Mesothelial cell of epicardium (in vitro differentiated cells): ENCODE measurements at regions not wholly inside any gene's neighbourhood (a gene's known extent, or its start where the extent isn't known, plus 50 kb on each side); places are given as distances from the start of the nearest gene placed in this dataset.

Source experiments
- DNase-seq, 2 experiments: peaks; one replicate each; pipeline ENCODE4 v3.0.0; 2021; ENCODE audit warnings: low spot score in 2 of 2; ENCODE audit not compliant: unreplicated experiment in 2 of 2
- H3K27ac Mint-ChIP-seq: 2 replicates; pipeline ENCODE4 v1.8.0; 2021; ENCODE audit warnings: mixed read lengths
- H3K27me3 Mint-ChIP-seq: 2 replicates; pipeline ENCODE4 v1.8.0; 2021; ENCODE audit warnings: low read depth, mixed read lengths
- H3K36me3 Mint-ChIP-seq: 2 replicates; pipeline ENCODE4 v1.8.0; 2021; ENCODE audit warnings: mixed read lengths
- H3K4me1 Mint-ChIP-seq: 2 replicates; pipeline ENCODE4 v1.8.0; 2021; ENCODE audit warnings: mixed read lengths
- H3K4me3 Mint-ChIP-seq: 2 replicates; pipeline ENCODE4 v1.8.0; 2021; ENCODE audit warnings: mild to moderate bottlenecking, moderate library complexity, mixed read lengths
- H3K9me3 Mint-ChIP-seq: 2 replicates; pipeline ENCODE4 v1.8.0; 2021; ENCODE audit warnings: mixed read lengths
- CTCF ChIP-seq: fragments of 200-600 bp; sonication (generic); IDR thresholded peaks from one replicate; pipeline ENCODE4 v1.5.0; 2021; ENCODE audit warnings: antibody characterized with exemption; ENCODE audit not compliant: unreplicated experiment

DNA sequence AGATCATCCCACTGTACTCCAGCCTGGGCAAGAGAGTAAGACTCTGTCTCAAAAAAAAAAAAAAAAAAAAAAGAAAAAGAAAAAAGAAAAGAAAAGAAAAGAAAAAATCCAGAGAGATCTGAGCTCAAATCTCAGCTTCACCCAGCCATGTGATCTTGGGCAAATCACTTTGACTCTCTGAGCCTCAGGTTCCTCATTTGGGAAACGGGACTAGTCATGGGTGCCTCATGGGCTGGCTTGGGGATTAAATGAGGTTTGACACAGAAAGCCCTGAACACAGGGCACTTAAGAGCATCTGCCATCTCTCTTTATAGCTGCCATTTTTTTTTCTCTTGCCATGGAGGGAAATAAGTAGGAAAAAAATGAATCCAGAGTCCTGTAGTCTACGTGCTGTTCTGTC is 86.2 kb upstream of the MYL2 start:
- H3K27me3 Mint-ChIP-seq = peaks cover 51% of the 10 kb centered on the region
- no peaks in the 10 kb centered on the region for H3K36me3 Mint-ChIP-seq
- peaks cover 9% of the 10 kb centered on the region for H3K9me3 Mint-ChIP-seq
- H3K4me1 Mint-ChIP-seq = no peaks in the 10 kb centered on the region
- TF ChIP-seq CTCF = no peak
- no peak for DNase-seq
- no peak overlapping the region for H3K27ac Mint-ChIP-seq
- H3K4me3 Mint-ChIP-seq = no peak overlapping the region

DNA sequence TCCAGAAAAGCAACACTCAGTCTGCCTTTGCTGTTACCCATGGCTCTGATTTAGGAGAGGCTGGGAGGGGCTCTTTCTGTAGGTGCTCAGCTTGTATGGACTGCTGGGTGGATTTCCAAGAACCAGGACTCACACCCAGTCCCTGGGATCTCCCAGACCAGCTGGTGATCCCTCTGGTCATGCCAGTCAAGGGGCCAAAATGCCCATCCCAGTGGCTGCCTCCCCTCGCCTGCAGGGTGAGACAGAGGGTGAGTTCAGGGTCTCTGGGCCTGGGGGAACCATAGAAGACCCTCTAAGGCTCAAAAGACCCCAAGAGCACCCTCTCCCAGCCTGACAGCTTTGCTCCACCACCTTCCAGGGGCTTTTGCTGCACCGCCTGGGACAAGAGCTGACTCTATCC is 78.6 kb upstream of the MYL2 start:
- peaks cover 16% of the 10 kb centered on the region for H3K9me3 Mint-ChIP-seq
- no peak overlapping the region for H3K27ac Mint-ChIP-seq
- peaks cover 14% of the 10 kb centered on the region for H3K27me3 Mint-ChIP-seq
- H3K4me1 Mint-ChIP-seq = no peaks in the 10 kb centered on the region
- H3K4me3 Mint-ChIP-seq = no peak overlapping the region
- no peak for DNase-seq
- TF ChIP-seq CTCF = no peak
- H3K36me3 Mint-ChIP-seq = no peaks in the 10 kb centered on the region

- no peak for DNase-seq
- H3K4me1 Mint-ChIP-seq = no peaks in the 10 kb centered on the region
- no peak overlapping the region for H3K27ac Mint-ChIP-seq
- peaks cover 7% of the 10 kb centered on the region for H3K27me3 Mint-ChIP-seq
- H3K9me3 Mint-ChIP-seq = peaks cover 16% of the 10 kb centered on the region
- no peaks in the 10 kb centered on the region for H3K36me3 Mint-ChIP-seq
- TF ChIP-seq CTCF = no peak
- no peak overlapping the region for H3K4me3 Mint-ChIP-seq
Measured at GRCh38 chr12:110998165-110998564, 77.8 kb upstream of the MYL2 start.

DNA sequence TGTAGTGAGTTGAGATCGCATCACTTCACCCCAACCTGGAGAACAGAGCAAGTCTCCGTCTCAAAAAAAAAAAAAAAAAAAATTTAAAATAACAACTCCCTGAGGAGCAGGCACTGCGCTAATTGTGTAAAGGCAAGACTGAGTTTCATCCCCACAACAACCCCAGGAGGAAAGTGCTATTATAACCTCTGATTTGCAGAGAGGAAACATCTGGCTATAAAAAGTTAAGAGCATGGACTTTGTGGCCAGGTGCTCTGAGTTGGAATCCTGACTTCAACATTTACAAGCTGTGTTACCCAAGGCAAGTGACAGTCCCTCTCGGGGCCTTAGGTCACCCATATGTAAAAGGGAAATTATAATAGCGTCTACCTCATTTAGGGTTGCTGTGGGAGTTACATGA is 76.0 kb upstream of the MYL2 start:
- no peak for DNase-seq
- H3K36me3 Mint-ChIP-seq = no peaks in the 10 kb centered on the region
- peaks cover 16% of the 10 kb centered on the region for H3K9me3 Mint-ChIP-seq
- no peak overlapping the region for H3K27ac Mint-ChIP-seq
- H3K4me1 Mint-ChIP-seq = peaks cover 3% of the 10 kb centered on the region
- H3K4me3 Mint-ChIP-seq = no peak overlapping the region
- peaks cover 2% of the 10 kb centered on the region for H3K27me3 Mint-ChIP-seq
- no peak for TF ChIP-seq CTCF

- Mint-ChIP-seq H3K27ac (no peak overlapping the region), H3K9me3 (peaks cover 16% of the 10 kb centered on the region), H3K4me1 (peaks cover 3% of the 10 kb centered on the region), H3K4me3 (no peak overlapping the region), H3K27me3 (peaks cover 2% of the 10 kb centered on the region), H3K36me3 (no peaks in the 10 kb centered on the region)
- no peak for TF ChIP-seq CTCF
- no peak for DNase-seq
Measured at GRCh38 chr12:110995615-110996014, 75.2 kb upstream of the MYL2 start.

DNA sequence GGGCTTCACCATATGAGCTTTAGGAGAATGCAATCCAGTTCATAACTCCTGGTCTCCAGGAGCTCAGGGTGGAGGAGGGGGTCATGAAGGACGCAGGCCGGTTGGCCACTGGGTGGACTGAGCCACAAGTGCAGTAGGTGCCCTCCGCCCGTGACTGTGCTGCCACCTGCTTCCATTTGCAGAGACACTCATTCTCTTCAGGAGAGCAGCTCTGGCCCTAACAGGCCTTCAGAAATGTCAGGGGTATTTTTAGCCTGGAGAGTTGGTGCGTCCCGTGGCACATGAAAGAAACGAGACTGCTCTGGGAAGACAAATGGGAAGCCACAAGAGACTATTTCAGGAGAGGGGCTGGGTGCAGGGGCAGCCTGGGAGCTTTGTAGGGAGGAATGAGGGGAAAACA is 74.6 kb upstream of the MYL2 start:
- DNase-seq = no peak
- no peak for TF ChIP-seq CTCF

More for the DNA sequence above, 74.6 kb upstream of the MYL2 start:
- no peaks in the 10 kb centered on the region for H3K36me3 Mint-ChIP-seq
- H3K27me3 Mint-ChIP-seq = peaks cover 6% of the 10 kb centered on the region
- H3K4me3 Mint-ChIP-seq = no peak overlapping the region
- peaks cover 3% of the 10 kb centered on the region for H3K4me1 Mint-ChIP-seq
- H3K27ac Mint-ChIP-seq = no peak overlapping the region
- H3K9me3 Mint-ChIP-seq = peaks cover 21% of the 10 kb centered on the region
